ENCODE measurements at regions not wholly inside any gene's neighbourhood (a gene's known extent, or its start where the extent isn't known, plus 50 kb on each side); places are given as distances from the start of the nearest gene placed in this dataset.

DNA sequence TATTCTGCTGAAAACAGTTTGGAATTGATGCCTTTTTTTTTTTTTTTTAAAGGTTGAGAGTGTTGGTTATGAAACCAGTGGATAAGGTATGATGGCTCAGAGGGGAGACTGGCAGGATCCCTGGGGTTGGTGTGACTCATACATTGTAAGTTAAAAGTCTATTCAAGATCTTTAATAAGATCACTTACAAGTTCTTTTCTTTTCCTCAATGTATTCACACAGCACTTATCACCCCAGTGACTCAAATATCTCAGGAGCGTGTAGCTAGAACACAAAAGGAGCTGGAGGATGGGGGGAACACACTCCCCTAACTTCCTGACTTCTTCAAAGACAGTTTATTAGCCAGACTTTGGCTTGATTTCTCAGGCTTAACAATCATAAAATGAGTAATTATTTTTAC lies 285.3 kb downstream of the SV2B start:
- TF ChIP-seq EZH2phosphoT487 (IDR thresholded peaks at IDR 0.05; ENCODE audit: borderline replicate concordance, low read length): no peak
- no peak for TF ChIP-seq CTCF (conservative IDR thresholded peaks at IDR 0.05; ENCODE audit: low read depth, low read length)
- no peak for TF ChIP-seq EZH2 (IDR thresholded peaks at IDR 0.05; ENCODE audit: low read length, unreplicated experiment)
